Cardiac septum (tissue), 1 donor: ENCODE measurements at regions not wholly inside any gene's neighbourhood (a gene's known extent, or its start where the extent isn't known, plus 50 kb on each side); places are given as distances from the start of the nearest gene placed in this dataset.

ENCODE experiments used
- DNase-seq: peaks from one replicate; pipeline ENCODE4 v3.0.0-alpha.2; 2020; ENCODE audit warnings: low spot score
- intact Hi-C: fragments of 100-400 bp; cut with DNase I; formaldehyde crosslinking; loops from one replicate; pipeline ENCODE4 v1.14.0; 2022
- donor health status: DM: no; HTN: no; CAD: no.

DNA sequence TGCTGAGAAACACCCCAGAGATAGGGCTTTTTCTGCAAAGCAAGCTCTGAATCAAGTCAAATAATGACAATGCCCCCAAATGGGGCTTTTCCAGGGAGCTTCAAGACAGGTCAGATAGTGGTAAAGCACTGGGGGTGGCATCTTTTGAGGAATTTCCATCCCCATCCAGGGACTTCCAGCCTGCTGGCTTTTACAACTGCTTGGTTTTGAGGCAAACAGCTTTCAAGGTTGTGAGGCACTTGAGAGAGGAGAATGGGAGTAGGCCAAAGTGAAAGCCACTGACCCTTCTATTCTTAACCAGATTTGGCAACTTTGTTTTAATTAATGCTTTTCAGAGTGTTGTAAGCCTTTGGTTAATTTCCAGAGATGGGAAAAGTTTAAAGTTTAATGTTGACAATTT is 762.0 kb upstream of the POU3F3 start:
- intact Hi-C loops = no loop called here
- DNase-seq = no peak

DNA sequence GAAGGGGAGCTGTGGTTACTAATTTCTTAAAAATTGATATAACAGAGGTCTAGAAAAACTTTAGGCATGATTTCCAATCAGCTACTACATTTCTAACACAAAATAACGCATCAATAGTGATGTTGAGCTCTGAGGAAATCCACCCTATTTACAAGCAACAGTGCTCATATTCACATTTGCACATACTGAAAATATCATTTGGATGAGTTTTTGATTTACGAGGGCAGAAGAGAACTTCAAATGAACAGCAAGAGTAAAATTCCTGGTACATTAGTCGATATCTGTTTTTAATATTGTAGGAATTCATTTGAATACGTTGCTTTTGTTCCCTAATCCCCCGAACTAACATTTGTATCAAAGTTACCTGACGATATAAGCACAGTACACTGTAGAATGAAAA is 761.0 kb upstream of the POU3F3 start:
- no peak for DNase-seq
- intact Hi-C loops = no loop called here

DNA sequence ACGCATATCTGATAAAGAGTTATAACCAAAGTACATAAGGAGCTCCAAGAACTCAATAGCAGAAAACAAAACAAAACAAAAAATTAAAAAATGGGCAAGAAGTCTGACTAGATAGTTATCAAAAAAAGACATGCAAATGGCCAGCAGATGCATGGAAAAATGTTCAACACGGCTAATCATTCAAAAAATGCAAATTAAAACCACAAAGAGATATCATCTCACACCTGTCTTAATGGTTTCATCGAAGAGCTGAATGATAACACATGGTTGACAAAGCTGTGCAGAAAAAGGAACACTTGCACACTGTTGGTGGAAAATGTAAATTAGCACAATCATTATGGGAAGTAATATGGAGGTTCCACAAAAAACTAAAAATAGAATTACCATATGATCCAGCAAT is 751.3 kb upstream of the POU3F3 start:
- intact Hi-C loops = no loop called here
- DNase-seq = no peak

DNA sequence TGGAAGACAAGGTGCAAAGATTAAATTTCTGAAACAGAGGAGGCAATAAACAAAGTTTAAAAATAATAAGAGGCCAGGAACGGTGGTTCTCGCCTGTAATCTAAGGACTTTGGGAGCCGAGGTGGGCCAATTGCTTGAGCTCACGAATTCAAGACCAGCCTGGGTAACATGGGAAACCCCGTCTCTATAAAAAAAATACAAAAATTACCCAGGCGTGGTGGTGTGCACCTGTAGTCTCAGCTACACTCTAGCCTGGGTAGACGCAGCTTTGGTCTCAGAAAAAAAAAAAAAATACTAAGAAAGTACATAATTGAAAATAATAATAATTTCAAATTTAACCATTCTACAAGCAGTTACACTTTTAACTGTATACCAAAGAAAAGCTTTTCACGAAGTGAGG is 744.6 kb upstream of the POU3F3 start:
- intact Hi-C loops = no loop called here
- DNase-seq = no peak

- no peak for DNase-seq
- intact Hi-C loops = no loop called here
Observed at GRCh38 chr2:104118889-104119288, 735.0 kb upstream of the POU3F3 start.

GRCh38 chr2:104120171-104120570 is 733.7 kb upstream of the POU3F3 start:
- no peak for DNase-seq
- intact Hi-C loops = no loop called here

DNA sequence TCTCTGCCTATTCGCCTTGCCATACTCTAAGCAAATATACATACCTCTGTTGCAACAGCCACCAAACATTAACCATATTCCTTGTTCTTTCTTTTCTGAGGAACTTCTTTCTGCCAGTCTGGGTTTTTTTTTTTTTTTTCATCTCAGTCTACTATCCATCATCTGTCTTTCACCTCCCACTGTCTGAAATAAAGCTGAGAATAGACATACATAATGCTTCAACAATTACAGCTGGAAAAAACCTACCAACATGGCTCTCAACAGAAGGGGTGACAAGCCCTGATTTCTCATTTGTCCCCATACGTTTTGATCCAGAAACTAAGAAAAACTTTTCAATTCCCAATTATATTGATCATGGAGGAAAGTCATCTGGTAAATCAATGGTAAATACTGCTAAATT is 728.8 kb upstream of the POU3F3 start:
- intact Hi-C loops = no loop called here
- DNase-seq = no peak

- DNase-seq = no peak
- intact Hi-C loops = no loop called here
Observed at GRCh38 chr2:104127049-104127770, 726.7 kb upstream of the POU3F3 start.

DNA sequence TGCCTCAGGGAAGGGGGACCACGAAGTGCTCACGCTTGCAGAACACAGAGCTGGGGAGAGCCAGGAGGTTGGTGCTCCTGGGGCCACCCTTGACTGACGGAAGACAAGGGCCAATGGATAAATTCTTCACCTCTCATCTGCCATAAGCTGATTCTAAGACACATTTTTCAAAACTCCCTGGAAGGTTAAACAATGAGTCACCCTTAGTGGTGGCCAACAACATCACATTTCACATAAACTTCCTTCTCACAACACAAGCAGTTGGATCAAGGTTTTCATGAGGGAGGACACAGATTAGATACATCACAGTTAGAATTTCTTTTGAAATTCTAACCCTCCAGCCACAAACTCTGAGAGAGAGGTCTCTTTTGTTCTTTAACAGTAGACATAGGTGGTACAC is 713.6 kb upstream of the POU3F3 start:
- DNase-seq = no peak
- intact Hi-C loops = no loop called here

- intact Hi-C loops = no loop called here
- no peak for DNase-seq
Observed at GRCh38 chr2:104158191-104158590, 695.7 kb upstream of the POU3F3 start.

GRCh38 chr2:104163611-104164130 is 690.2 kb upstream of the POU3F3 start:
- DNase-seq = no peak
- intact Hi-C loops = no loop called here

GRCh38 chr2:104164721-104165252 is 689.1 kb upstream of the POU3F3 start:
- DNase-seq = no peak
- intact Hi-C loops = no loop called here

GRCh38 chr2:104177179-104177578 is 676.7 kb upstream of the POU3F3 start:
- intact Hi-C loops = no loop called here

DNA sequence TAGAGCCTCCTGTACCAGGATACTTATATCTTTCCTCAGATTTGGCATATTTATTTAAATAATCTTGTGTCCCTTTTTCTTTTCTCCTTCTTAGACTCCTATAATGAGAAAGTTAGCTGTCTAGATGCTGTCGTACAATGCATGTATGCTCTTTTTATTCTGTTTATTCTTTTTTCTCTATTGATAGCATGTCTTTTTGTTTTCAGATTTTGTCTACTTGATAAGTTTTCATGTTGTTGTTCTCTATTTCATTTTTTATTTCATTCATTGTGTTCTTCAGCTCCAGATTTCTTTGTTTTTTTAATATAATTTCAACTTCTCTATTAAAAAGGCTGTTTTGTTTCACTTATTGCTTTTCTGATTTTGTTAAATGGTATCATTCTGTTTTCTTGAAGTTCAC is 674.3 kb upstream of the POU3F3 start:
- DNase-seq = no peak
- intact Hi-C loops = no loop called here

More at GRCh38 chr2:104177179-104177578, 676.7 kb upstream of the POU3F3 start:
- no peak for DNase-seq

GRCh38 chr2:104200533-104201168 is 653.3 kb upstream of the POU3F3 start:
- no peak for DNase-seq
- intact Hi-C loops = no loop called here

GRCh38 chr2:104213758-104214157 is 640.2 kb upstream of the POU3F3 start:
- DNase-seq = no peak
- intact Hi-C loops = no loop called here

GRCh38 chr2:104215269-104216161 is 638.4 kb upstream of the POU3F3 start:
- intact Hi-C loops = no loop called here
- DNase-seq = no peak

GRCh38 chr2:104233591-104233990 is 620.3 kb upstream of the POU3F3 start:
- DNase-seq = no peak
- intact Hi-C loops = no loop called here

DNA sequence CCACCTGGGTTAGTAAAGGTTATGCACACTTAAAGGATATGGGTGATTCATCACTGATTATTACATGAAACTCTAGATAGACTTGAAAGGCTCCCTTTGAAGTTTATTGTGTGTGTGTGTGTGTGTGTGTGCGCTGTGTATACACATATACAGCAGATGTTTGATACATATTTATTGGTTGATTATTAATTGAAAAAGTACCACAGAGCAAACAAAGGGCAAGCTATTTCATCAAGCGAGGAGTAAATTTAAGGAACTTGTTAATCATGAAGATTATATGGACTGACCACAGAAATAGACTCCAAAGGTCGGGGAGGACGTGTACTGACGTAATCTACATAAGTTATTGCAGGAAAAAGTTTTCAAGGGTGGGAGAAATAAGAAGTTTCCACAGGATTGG is 617.4 kb upstream of the POU3F3 start:
- DNase-seq = no peak
- intact Hi-C loops = no loop called here

DNA sequence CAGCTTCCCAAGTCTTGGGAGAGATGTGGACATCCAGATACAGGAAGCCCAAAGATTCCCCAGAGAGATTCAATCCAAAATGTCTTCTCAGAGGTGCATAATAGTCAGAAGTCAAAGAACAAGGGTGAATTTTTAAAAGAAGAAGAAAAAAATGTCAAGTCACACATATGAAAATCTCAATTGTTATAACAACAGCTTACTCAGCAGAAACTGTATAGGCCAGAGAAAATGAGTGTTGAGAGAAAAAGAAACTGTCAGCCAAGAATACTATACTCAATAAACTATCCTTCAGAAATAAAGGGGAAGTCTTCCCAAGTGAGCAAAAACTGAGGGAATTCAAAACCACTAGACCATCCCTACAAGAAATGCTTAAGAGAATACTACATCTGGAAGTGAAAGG is 612.9 kb upstream of the POU3F3 start:
- intact Hi-C loops = no loop called here
- no peak for DNase-seq
